ENCODE measurements at regions not wholly inside any gene's neighbourhood (a gene's known extent, or its start where the extent isn't known, plus 50 kb on each side); places are given as distances from the start of the nearest gene placed in this dataset.
"Not testable (repeated sequence)": the region's sequence is repeated elsewhere in the genome, so short reads cannot be mapped to it uniquely, and the experiment has no call there.

DNA sequence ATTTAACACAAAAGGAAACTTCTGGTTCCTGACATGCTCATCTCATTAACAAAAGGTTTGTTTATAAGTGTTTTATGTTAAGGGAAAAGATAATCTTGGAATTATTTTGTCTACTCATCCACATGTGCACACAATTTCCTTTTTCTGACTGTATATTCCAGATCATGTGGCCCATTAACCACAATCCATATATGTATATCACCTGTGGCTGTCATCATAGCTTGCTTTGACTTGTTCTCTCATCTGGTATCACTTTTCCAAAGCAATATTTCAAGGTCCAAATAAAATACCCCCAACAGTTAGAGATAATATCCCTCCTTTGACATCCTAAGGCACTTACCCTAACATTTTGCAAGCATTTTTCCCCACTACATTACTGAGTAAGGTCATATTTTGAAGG lies 856.1 kb downstream of the CDH11 start:
- H3K4me1 ChIP-seq = no peaks in the 10 kb centered on the region
- intact Hi-C loops (cut with DNase I) = no loop called here
- H3K27ac ChIP-seq = no peak overlapping the region
- TF ChIP-seq CTCF (IDR thresholded peaks at IDR 0.05) = no peak
- H3K36me3 ChIP-seq = no peaks in the 10 kb centered on the region
- DNase-seq = no peak
- H3K9me3 ChIP-seq = no peaks in the 10 kb centered on the region
- H3K27me3 ChIP-seq = no peaks in the 10 kb centered on the region
- H3K4me3 ChIP-seq = no peak overlapping the region
- FAIRE-seq = no peak
- no peak for ATAC-seq

GRCh38 chr16:64260631-64261401 lies 861.0 kb downstream of the CDH11 start:
- H3K4me3 ChIP-seq; DNase-seq; ATAC-seq; intact Hi-C loops (cut with DNase I); FAIRE-seq; H3K27ac ChIP-seq; H3K9me3 ChIP-seq; H3K27me3 ChIP-seq; H3K36me3 ChIP-seq; H3K4me1 ChIP-seq: not testable (repeated sequence)
- WGBS, 2 donors = 87 to 91% methylated on average over 23 of the region's 23 CpGs

- intact Hi-C loops (cut with DNase I) = no loop called here
- DNase-seq (no peak), FAIRE-seq (no peak), ATAC-seq (no peak)
- H3K4me3 ChIP-seq = no peak overlapping the region
- 78 to 87% methylated on average over 4 of the region's 4 CpGs for WGBS, 2 donors
- H3K36me3 ChIP-seq = no peaks in the 10 kb centered on the region
- H3K27me3 ChIP-seq = no peaks in the 10 kb centered on the region
- no peak overlapping the region for H3K27ac ChIP-seq
- H3K9me3 ChIP-seq = no peaks in the 10 kb centered on the region
- no peaks in the 10 kb centered on the region for H3K4me1 ChIP-seq
- TF ChIP-seq CTCF (IDR thresholded peaks at IDR 0.05) = no peak
Observed at GRCh38 chr16:64254443-64255367, 867.2 kb downstream of the CDH11 start.

- ATAC-seq (no peak), FAIRE-seq (no peak), DNase-seq (no peak)
- no peaks in the 10 kb centered on the region for H3K36me3 ChIP-seq
- H3K27me3 ChIP-seq = no peaks in the 10 kb centered on the region
- H3K9me3 ChIP-seq = no peaks in the 10 kb centered on the region
- no peak overlapping the region for H3K27ac ChIP-seq
- WGBS, 2 donors = 82 to 84% methylated on average over 3 of the region's 3 CpGs
- H3K4me1 ChIP-seq = no peaks in the 10 kb centered on the region
- intact Hi-C loops (cut with DNase I) = no loop called here
- no peak for TF ChIP-seq CTCF (IDR thresholded peaks at IDR 0.05)
- H3K4me3 ChIP-seq = no peak overlapping the region
Observed at GRCh38 chr16:64253525-64253924, 868.3 kb downstream of the CDH11 start.

GRCh38 chr16:64253096-64253495 lies 868.8 kb downstream of the CDH11 start:
- TF ChIP-seq CTCF (IDR thresholded peaks at IDR 0.05) = no peak
- H3K4me3 ChIP-seq = no peak overlapping the region
- FAIRE-seq = no peak
- DNase-seq = no peak
- no peaks in the 10 kb centered on the region for H3K36me3 ChIP-seq
- intact Hi-C loops (cut with DNase I) = no loop called here
- ATAC-seq = no peak
- no peaks in the 10 kb centered on the region for H3K4me1 ChIP-seq
- no peaks in the 10 kb centered on the region for H3K9me3 ChIP-seq
- no peak overlapping the region for H3K27ac ChIP-seq
- H3K27me3 ChIP-seq = no peaks in the 10 kb centered on the region

Data from pancreas (tissue), 10 donors.